Karpas-422 (cell line): ENCODE measurements at regions not wholly inside any gene's neighbourhood (a gene's known extent, or its start where the extent isn't known, plus 50 kb on each side); places are given as distances from the start of the nearest gene placed in this dataset.

ENCODE experiments used
- DNase-seq: peaks from one replicate; pipeline ENCODE4 v3.0.0-alpha.2; 2015
- H2AFZ ChIP-seq: fragments of 200-600 bp; sonication (generic); 2 replicates; pipeline ENCODE4 v1.6.1; 2014; ENCODE audit warnings: antibody characterized with exemption, low read length, mixed read lengths
- H3K27ac ChIP-seq: fragments of 200-600 bp; sonication (generic); 2 replicates; pipeline ENCODE4 v1.5.1; 2014; ENCODE audit warnings: mild to moderate bottlenecking, low read length, moderate library complexity
- H3K27me3 ChIP-seq: fragments of 200-600 bp; sonication (generic); 2 replicates; pipeline ENCODE4 v1.6.1; 2014; ENCODE audit warnings: low read length, mixed read lengths
- H3K36me3 ChIP-seq: fragments of 200-600 bp; sonication (generic); 2 replicates; pipeline ENCODE4 v1.6.1; 2014; ENCODE audit warnings: low read length, mixed read lengths; ENCODE audit not compliant: insufficient read depth
- H3K4me1 ChIP-seq: fragments of 200-600 bp; sonication (generic); 2 replicates; pipeline ENCODE4 v1.6.1; 2014; ENCODE audit warnings: mild to moderate bottlenecking, low read length, mixed read lengths
- H3K4me2 ChIP-seq: fragments of 200-600 bp; sonication (generic); 2 replicates; pipeline ENCODE4 v1.6.1; 2014; ENCODE audit warnings: low read length, low read depth, mild to moderate bottlenecking; ENCODE audit not compliant: poor library complexity, severe bottlenecking
- H3K4me3 ChIP-seq: fragments of 200-600 bp; sonication (generic); 2 replicates; pipeline ENCODE4 v1.5.1; 2014; ENCODE audit warnings: mild to moderate bottlenecking, antibody characterized with exemption, low read length, mixed read lengths
- H3K79me2 ChIP-seq: fragments of 200-600 bp; sonication (generic); 2 replicates; pipeline ENCODE4 v1.6.1; 2014; ENCODE audit warnings: mild to moderate bottlenecking, low read length, mixed read lengths
- H3K9ac ChIP-seq: fragments of 200-600 bp; sonication (generic); 2 replicates; pipeline ENCODE4 v1.6.0; 2014; ENCODE audit warnings: low read length
- H3K9me2 ChIP-seq: fragments of 200-600 bp; sonication (generic), shearing (Covaris generic); replicated peaks from 2 replicates; pipeline ENCODE4 v1.6.0; 2014; ENCODE audit warnings: mild to moderate bottlenecking, low read length, moderate library complexity; ENCODE audit not compliant: insufficient read depth
- H3K9me3 ChIP-seq: fragments of 300-700, 200-600 bp; sonication (generic); 2 replicates; pipeline ENCODE4 v1.6.1; 2014; ENCODE audit warnings: low read length, mixed read lengths
- H4K20me1 ChIP-seq: fragments of 200-600 bp; sonication (generic); 2 replicates; pipeline ENCODE4 v1.6.1; 2014; ENCODE audit warnings: mild to moderate bottlenecking, antibody characterized with exemption, low read length, low read depth; ENCODE audit not compliant: insufficient read depth

GRCh38 chr15:70582143-70582945 is 181.0 kb downstream of the UACA start:
- Histone ChIP-seq H3K4me1 (no peaks in the 10 kb centered on the region), H3K9ac (no peak overlapping the region), H4K20me1 (no peaks in the 10 kb centered on the region; the same call in 1 of the 2 replicates), H3K4me2 (no peak overlapping the region), H3K9me2 (no peaks in the 10 kb centered on the region), H3K9me3 (no peaks in the 10 kb centered on the region), H2AFZ (no peak overlapping the region), H3K36me3 (no peaks in the 10 kb centered on the region), H3K4me3 (no peak overlapping the region), H3K27ac (no peak overlapping the region), H3K27me3 (no peaks in the 10 kb centered on the region), H3K79me2 (no peaks in the 10 kb centered on the region)
- no peak for DNase-seq

GRCh38 chr15:70580958-70581357 is 182.4 kb downstream of the UACA start:
- Histone ChIP-seq H3K4me3 (no peak overlapping the region), H3K9ac (no peak overlapping the region), H3K27ac (no peak overlapping the region), H3K4me2 (no peak overlapping the region), H3K36me3 (no peaks in the 10 kb centered on the region), H4K20me1 (no peaks in the 10 kb centered on the region; the same call in 1 of the 2 replicates), H3K27me3 (no peaks in the 10 kb centered on the region), H2AFZ (no peak overlapping the region), H3K9me2 (no peaks in the 10 kb centered on the region), H3K79me2 (no peaks in the 10 kb centered on the region), H3K9me3 (no peaks in the 10 kb centered on the region), H3K4me1 (no peaks in the 10 kb centered on the region)
- DNase-seq, result no peak

GRCh38 chr15:70580286-70580685 is 183.1 kb downstream of the UACA start:
- Histone ChIP-seq H3K36me3 (no peaks in the 10 kb centered on the region), H2AFZ (no peak overlapping the region), H3K4me1 (no peaks in the 10 kb centered on the region), H3K4me3 (no peak overlapping the region), H3K9me2 (no peaks in the 10 kb centered on the region), H3K79me2 (no peaks in the 10 kb centered on the region), H3K9ac (no peak overlapping the region), H3K27me3 (no peaks in the 10 kb centered on the region), H3K27ac (no peak overlapping the region), H3K4me2 (no peak overlapping the region), H4K20me1 (no peaks in the 10 kb centered on the region; the same call in 1 of the 2 replicates), H3K9me3 (no peaks in the 10 kb centered on the region)
- DNase-seq, result no peak

GRCh38 chr15:70579766-70580165 is 183.6 kb downstream of the UACA start:
- Histone ChIP-seq H3K4me3 (no peak overlapping the region), H3K27me3 (no peaks in the 10 kb centered on the region), H4K20me1 (no peaks in the 10 kb centered on the region; the same call in 1 of the 2 replicates), H3K79me2 (no peaks in the 10 kb centered on the region), H2AFZ (no peak overlapping the region), H3K4me2 (no peak overlapping the region), H3K36me3 (no peaks in the 10 kb centered on the region), H3K9me2 (no peaks in the 10 kb centered on the region), H3K4me1 (no peaks in the 10 kb centered on the region), H3K9ac (no peak overlapping the region), H3K27ac (no peak overlapping the region), H3K9me3 (no peaks in the 10 kb centered on the region)
- no peak for DNase-seq

- Histone ChIP-seq H3K4me2 (no peak overlapping the region), H3K9me3 (no peaks in the 10 kb centered on the region), H3K9ac (no peak overlapping the region), H3K79me2 (no peaks in the 10 kb centered on the region), H3K9me2 (no peaks in the 10 kb centered on the region), H3K27ac (no peak overlapping the region), H3K27me3 (no peaks in the 10 kb centered on the region), H3K4me3 (no peak overlapping the region), H3K4me1 (no peaks in the 10 kb centered on the region), H2AFZ (no peak overlapping the region), H3K36me3 (no peaks in the 10 kb centered on the region), H4K20me1 (no peaks in the 10 kb centered on the region; the same call in 1 of the 2 replicates)
- DNase-seq, result no peak
Measured at GRCh38 chr15:70578196-70578595, 185.2 kb downstream of the UACA start.

- Histone ChIP-seq H3K36me3 (no peaks in the 10 kb centered on the region), H3K4me3 (no peak overlapping the region), H4K20me1 (no peaks in the 10 kb centered on the region; the same call in 1 of the 2 replicates), H2AFZ (no peak overlapping the region), H3K4me1 (no peaks in the 10 kb centered on the region), H3K9me2 (no peaks in the 10 kb centered on the region), H3K4me2 (no peak overlapping the region), H3K9me3 (no peaks in the 10 kb centered on the region), H3K9ac (no peak overlapping the region), H3K79me2 (no peaks in the 10 kb centered on the region), H3K27ac (no peak overlapping the region), H3K27me3 (no peaks in the 10 kb centered on the region)
- DNase-seq, result no peak
Measured at GRCh38 chr15:70576696-70577095, 186.7 kb downstream of the UACA start.

GRCh38 chr15:70576276-70576675 is 187.1 kb downstream of the UACA start:
- Histone ChIP-seq H3K4me1 (no peaks in the 10 kb centered on the region), H3K9me2 (no peaks in the 10 kb centered on the region), H3K27me3 (no peaks in the 10 kb centered on the region), H3K9me3 (no peaks in the 10 kb centered on the region), H3K79me2 (no peaks in the 10 kb centered on the region), H3K9ac (no peak overlapping the region), H3K36me3 (no peaks in the 10 kb centered on the region), H3K4me3 (no peak overlapping the region), H3K4me2 (no peak overlapping the region), H2AFZ (no peak overlapping the region), H3K27ac (no peak overlapping the region), H4K20me1 (no peaks in the 10 kb centered on the region; the same call in 1 of the 2 replicates)
- no peak for DNase-seq

- H3K27ac ChIP-seq, result no peak overlapping the region
- no peak overlapping the region for H3K9ac ChIP-seq
- no peaks in the 10 kb centered on the region for H3K27me3 ChIP-seq
- no peaks in the 10 kb centered on the region for H3K4me1 ChIP-seq
- no peaks in the 10 kb centered on the region for H3K9me2 ChIP-seq
- no peaks in the 10 kb centered on the region for H4K20me1 ChIP-seq
- H2AFZ ChIP-seq, result no peak overlapping the region
- no peaks in the 10 kb centered on the region for H3K9me3 ChIP-seq
- H3K36me3 ChIP-seq, result no peaks in the 10 kb centered on the region
- DNase-seq, result no peak
- H3K79me2 ChIP-seq, result no peaks in the 10 kb centered on the region
- H3K4me3 ChIP-seq, result no peak overlapping the region
- no peak overlapping the region for H3K4me2 ChIP-seq
Measured at GRCh38 chr15:70575231-70576226, 187.8 kb downstream of the UACA start.
